Heart left ventricle (tissue), 13 donors: ENCODE measurements at regions not wholly inside any gene's neighbourhood (a gene's known extent, or its start where the extent isn't known, plus 50 kb on each side); places are given as distances from the start of the nearest gene placed in this dataset.

Experiments used
- POLR2A ChIP-seq, 2 donors: fragments of 450-650 bp; IDR thresholded peaks; one replicate each; pipeline ENCODE4 v1.6.1; 2017; ENCODE audit warnings: antibody characterized with exemption in 2 of 2, mild to moderate bottlenecking in 2 of 2, moderate library complexity in 2 of 2
- TF ChIP-seq, protein P1 (sequence below), 12 donors: fragments of 200-600 bp; sonication (generic) in 4 of 12; IDR thresholded peaks; one replicate each; pipeline versions ENCODE4 v1.5.0 to v1.8.0; 2018 to 2022; ENCODE audit warnings: antibody characterized with exemption in 12 of 12, mild to moderate bottlenecking in 5 of 12
- donor health status: ischemic (EF 13 %, LVEDD 7.1; RV severe dilation, severe dysfunction).
- donor health status: DM: no; HTN: yes; CAD: no.
- donor health status: DM: no; HTN: no; CAD: no.
- donor health status: ischemic (EF 25% LVEDD 6.9; RV normal size, moderate dysfunction).
- donor health status: ischemic (EF 25% LVEDD 5.7; RV mildly dilated, moderate dysfunction).
- donor health status: ischemic (EF 35%, LVEDD 5.7; RV mildly dilated, moderate dysfunction).
- donor health status: nonischemic (EF 11% LVEDD 7.7; RV severe dilation, severe dysfunction).
- donor health status: DM: yes; HTN: yes; CAD: no.
- donor health status: PGD.
- donor health status: ischemic (EF 29% LVEDD 5.4; RV normal size, mild dysfunction).
- donor health status: nonischemic (EF 23%, LVEDD 6.1; RV moderate dilation, normal function).

DNA sequence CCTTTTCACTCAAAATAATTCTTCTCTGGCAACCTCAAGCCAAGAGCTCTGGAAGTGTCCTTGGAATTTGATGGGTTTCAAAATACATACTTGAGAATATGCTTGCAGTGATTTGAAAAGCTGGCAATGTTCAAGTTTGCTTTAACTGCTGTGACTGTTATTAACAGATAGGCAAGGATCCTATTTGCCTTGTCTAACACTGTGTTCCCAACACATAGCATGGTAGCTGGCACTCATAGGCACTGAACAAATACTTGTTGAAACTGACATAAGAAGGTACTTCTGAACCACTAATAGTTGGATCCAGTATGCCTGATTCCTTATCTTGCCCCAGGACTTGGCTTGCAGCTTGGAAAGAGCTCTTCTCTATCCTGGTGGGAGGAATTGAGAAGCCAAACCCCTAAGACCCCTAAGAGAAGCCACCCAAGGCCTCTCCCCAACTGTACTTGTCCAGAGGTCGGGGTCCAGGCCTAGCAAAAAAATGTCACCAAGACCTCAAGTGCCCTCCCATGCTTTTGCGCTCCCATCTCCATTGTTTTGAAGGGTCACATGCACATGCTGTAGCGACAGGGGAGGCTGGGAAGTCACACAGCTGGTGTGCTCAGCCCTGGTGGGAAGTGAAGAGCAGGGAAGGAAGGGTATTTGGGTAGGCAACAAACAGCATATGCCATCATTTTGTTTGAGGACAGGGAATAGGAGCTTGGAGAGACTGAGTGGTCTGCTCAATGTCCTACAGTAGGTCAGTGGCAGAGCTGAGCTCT, 118.4 kb upstream of the HAAO start:
- no peak for TF ChIP-seq POLR2A (IDR thresholded peaks at IDR 0.05)
- TF ChIP-seq, protein P1, sequence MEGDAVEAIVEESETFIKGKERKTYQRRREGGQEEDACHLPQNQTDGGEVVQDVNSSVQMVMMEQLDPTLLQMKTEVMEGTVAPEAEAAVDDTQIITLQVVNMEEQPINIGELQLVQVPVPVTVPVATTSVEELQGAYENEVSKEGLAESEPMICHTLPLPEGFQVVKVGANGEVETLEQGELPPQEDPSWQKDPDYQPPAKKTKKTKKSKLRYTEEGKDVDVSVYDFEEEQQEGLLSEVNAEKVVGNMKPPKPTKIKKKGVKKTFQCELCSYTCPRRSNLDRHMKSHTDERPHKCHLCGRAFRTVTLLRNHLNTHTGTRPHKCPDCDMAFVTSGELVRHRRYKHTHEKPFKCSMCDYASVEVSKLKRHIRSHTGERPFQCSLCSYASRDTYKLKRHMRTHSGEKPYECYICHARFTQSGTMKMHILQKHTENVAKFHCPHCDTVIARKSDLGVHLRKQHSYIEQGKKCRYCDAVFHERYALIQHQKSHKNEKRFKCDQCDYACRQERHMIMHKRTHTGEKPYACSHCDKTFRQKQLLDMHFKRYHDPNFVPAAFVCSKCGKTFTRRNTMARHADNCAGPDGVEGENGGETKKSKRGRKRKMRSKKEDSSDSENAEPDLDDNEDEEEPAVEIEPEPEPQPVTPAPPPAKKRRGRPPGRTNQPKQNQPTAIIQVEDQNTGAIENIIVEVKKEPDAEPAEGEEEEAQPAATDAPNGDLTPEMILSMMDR (IDR thresholded peaks at IDR 0.05) = no peak
